ENCODE measurements at regions not wholly inside any gene's neighbourhood (a gene's known extent, or its start where the extent isn't known, plus 50 kb on each side); places are given as distances from the start of the nearest gene placed in this dataset.

DNA sequence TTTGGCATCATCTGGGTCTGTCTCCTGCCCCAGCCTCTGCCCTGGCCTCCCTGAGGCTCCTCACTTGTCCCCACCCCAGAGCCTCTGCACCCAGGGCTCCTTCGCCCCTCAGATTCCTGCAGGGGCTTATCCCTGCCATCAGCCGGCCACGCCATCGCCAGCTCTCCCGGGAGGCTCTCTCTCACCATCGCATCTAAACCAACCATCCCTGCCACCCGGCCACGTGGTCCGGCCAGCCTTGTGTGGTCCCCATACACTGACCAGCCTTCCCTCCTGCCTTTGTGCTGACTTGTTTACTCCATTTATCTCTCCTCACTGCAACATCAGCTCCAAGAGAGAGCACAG, 134.3 kb upstream of the IQSEC1 start:
- no peak for DNase-seq (ENCODE audit: low read depth)

DNA sequence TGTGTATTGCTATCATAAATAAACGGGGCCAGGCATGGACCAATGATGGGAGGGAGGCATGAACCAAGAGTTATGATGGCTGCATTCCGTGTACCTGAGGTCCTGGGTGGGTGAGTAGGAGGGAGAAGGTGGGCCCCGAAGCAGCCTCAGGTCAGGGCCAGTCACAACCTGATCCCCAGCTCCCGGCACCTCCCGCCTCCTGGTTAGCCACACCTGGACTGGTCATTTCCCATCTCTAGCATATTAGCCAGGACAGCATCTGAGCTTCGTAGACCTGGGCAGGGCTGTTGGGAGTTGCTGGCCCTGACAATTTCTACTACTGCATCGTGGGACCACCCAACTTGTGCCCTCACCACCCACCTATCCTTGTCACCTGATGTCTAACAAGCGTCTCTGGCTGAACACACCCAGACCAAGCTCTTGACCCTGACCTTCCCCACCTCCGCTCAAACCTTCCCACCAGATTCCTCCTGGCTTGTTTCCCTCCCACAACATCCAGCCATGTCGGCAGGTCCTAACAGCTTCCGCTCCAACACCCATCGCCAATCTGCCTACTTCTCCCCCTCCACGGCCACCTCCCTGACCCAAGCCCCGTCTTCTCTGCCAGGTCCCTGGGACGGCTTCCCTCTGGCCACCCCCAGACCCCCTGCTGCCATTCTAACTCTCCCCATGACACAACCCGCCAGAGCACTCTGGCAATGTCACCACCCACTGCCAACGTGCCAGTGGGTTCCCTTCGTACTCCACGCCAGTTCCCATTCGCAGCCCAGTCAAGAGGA, 133.8 kb upstream of the IQSEC1 start:
- no peak overlapping the region for H3K4me3 ChIP-seq (ENCODE audit: low read depth, low read length)
- TF ChIP-seq, protein P1, sequence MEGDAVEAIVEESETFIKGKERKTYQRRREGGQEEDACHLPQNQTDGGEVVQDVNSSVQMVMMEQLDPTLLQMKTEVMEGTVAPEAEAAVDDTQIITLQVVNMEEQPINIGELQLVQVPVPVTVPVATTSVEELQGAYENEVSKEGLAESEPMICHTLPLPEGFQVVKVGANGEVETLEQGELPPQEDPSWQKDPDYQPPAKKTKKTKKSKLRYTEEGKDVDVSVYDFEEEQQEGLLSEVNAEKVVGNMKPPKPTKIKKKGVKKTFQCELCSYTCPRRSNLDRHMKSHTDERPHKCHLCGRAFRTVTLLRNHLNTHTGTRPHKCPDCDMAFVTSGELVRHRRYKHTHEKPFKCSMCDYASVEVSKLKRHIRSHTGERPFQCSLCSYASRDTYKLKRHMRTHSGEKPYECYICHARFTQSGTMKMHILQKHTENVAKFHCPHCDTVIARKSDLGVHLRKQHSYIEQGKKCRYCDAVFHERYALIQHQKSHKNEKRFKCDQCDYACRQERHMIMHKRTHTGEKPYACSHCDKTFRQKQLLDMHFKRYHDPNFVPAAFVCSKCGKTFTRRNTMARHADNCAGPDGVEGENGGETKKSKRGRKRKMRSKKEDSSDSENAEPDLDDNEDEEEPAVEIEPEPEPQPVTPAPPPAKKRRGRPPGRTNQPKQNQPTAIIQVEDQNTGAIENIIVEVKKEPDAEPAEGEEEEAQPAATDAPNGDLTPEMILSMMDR (IDR thresholded peaks at IDR 0.05; ENCODE audit: low read depth, low read length) = no peak
- TF ChIP-seq MYC (IDR thresholded peaks at IDR 0.05; ENCODE audit: low read depth, low read length) (no peak), POLR2A (IDR thresholded peaks at IDR 0.05; ENCODE audit: extremely low read depth, insufficient read length) (no peak)
- TF ChIP-seq, protein P2, sequence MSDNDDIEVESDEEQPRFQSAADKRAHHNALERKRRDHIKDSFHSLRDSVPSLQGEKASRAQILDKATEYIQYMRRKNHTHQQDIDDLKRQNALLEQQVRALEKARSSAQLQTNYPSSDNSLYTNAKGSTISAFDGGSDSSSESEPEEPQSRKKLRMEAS (IDR thresholded peaks at IDR 0.05; ENCODE audit: low read depth, low read length) = no peak
- no peak for DNase-seq (ENCODE audit: low read depth)

More for the DNA sequence above, 134.3 kb upstream of the IQSEC1 start:
- no peak overlapping the region for H3K4me3 ChIP-seq (ENCODE audit: low read depth, low read length)
- TF ChIP-seq, protein P1 (IDR thresholded peaks at IDR 0.05; ENCODE audit: low read depth, low read length) = no peak
- TF ChIP-seq POLR2A (IDR thresholded peaks at IDR 0.05; ENCODE audit: extremely low read depth, insufficient read length) (no peak), MYC (IDR thresholded peaks at IDR 0.05; ENCODE audit: low read depth, low read length) (no peak)
- TF ChIP-seq, protein P2 (IDR thresholded peaks at IDR 0.05; ENCODE audit: low read depth, low read length) = no peak

DNA sequence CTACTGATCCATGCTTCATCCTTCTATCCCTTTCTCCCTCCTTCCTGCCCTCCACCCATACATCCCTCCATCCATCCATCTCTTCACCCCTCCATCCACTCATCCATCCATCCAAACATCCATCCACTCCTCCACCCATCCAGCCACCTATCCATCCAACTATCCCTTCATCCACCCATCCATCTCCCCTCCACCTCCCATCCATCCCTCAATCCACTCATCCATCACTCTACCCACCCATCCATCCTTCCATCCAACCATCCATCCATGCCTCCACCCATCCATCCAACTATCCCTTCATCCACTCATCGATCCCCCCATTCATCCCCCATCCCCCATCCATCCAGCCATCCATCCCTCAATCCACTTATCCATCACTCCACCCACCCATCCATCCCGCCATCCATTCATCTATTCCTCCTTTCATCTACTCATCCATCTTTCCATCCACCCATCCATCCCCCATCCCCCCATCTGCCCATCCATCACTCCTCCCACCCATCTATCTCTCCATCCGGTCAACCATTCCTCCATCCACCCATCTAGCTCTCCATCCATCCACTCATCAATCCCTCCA, 132.4 kb upstream of the IQSEC1 start:
- TF ChIP-seq MYC (IDR thresholded peaks at IDR 0.05; ENCODE audit: low read depth, low read length) = no peak
- no peak for TF ChIP-seq POLR2A (IDR thresholded peaks at IDR 0.05; ENCODE audit: extremely low read depth, insufficient read length)
- TF ChIP-seq, protein P1 (IDR thresholded peaks at IDR 0.05; ENCODE audit: low read depth, low read length) = no peak
- no peak overlapping the region for H3K4me3 ChIP-seq (ENCODE audit: low read depth, low read length)
- DNase-seq (ENCODE audit: low read depth) = no peak

DNA sequence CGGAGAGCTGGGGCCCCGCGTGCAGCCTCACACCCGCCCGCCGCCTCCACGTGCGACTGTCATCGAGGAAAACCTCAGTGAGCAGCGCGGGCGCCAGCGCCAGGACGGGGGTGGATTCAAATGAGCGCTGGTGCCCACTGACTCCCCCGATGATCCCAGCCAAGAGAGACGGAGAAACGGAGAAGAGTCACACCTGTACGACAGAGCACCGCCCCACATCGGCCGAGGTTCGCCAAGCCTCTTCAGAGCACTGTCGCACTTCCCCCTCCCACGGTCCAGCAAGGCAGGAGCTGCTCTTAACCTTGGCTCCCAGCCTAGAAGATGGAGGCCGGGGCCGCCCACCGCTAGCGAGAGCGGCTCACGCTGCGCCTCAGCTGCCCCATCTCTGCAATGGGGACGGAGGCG, 130.9 kb upstream of the IQSEC1 start:
- TF ChIP-seq, protein P2 (IDR thresholded peaks at IDR 0.05; ENCODE audit: low read depth, low read length) = no peak
- TF ChIP-seq POLR2A (IDR thresholded peaks at IDR 0.05; ENCODE audit: extremely low read depth, insufficient read length) = no peak
- no peak for TF ChIP-seq MYC (IDR thresholded peaks at IDR 0.05; ENCODE audit: low read depth, low read length)
- TF ChIP-seq, protein P1 (IDR thresholded peaks at IDR 0.05; ENCODE audit: low read depth, low read length) = no peak
- DNase-seq (ENCODE audit: low read depth) = no peak
- no peak overlapping the region for H3K4me3 ChIP-seq (ENCODE audit: low read depth, low read length)

DNA sequence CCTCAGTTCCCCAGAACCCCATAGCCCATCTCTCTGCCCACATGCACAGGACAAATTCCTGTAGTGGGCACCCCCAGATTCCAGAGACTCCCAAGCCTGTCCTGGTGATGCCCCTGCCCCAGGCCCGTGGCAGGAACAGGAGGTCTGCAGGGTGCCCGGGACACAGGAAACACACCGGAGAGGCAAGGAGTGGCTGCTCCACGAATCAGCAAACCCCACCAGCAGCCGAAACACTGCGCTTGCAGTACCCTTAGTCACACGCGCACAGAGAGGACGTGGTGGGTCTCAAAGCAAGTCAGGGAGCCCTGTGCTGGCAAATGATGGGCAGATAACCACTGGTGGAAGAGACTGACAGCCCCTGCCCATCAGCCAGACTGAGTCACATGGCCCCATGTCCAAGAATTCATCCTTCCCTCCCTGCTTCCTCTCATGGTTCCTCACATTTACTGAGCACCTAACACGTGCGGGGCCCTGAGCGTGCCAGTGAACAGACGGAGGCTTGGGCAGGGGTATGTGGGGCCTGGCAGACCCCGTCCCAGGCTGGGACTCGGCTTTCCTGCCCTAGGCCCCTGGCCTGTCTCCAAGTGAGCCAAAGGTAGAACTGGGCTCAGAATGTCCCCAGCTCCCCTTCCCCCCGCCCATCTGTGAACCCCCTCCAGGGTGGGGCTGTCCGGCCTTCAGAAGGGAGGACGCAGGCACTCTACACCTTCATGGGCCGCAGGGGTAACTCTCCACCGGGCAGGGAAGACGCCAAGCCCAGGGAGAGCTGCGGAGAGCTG, 130.4 kb upstream of the IQSEC1 start:
- TF ChIP-seq MYC (IDR thresholded peaks at IDR 0.05; ENCODE audit: low read depth, low read length) = no peak
- TF ChIP-seq, protein P2 (IDR thresholded peaks at IDR 0.05; ENCODE audit: low read depth, low read length) = no peak
- no peak for TF ChIP-seq POLR2A (IDR thresholded peaks at IDR 0.05; ENCODE audit: extremely low read depth, insufficient read length)
- TF ChIP-seq, protein P1 (IDR thresholded peaks at IDR 0.05; ENCODE audit: low read depth, low read length) = no peak
- no peak for DNase-seq (ENCODE audit: low read depth)
- H3K4me3 ChIP-seq (ENCODE audit: low read depth, low read length) = no peak overlapping the region

All from NB4 (cell line).